ENCODE measurements at regions not wholly inside any gene's neighbourhood (a gene's known extent, or its start where the extent isn't known, plus 50 kb on each side); places are given as distances from the start of the nearest gene placed in this dataset.

DNA sequence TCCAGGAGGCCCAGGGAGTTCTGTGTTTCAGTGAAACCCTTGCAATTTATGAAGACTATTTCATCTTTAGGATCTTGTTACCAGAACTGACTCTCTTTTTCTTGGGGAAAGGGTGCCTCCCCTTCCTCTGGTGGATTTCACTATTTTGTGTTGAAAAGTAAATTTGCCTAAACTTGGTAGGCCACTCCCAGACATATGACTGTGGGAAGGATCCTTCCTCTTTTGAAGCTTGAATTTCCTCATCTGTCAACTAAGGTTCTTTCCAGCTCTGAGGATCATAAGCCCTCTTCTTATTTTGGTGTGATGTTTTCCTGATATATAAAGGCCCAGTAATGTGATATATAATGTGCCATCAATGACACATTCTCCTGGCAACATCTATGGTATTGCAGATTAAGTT is 59.1 kb upstream of the ZFAND5 start:
- TF ChIP-seq CTCF (IDR thresholded peaks at IDR 0.05): no peak
- TF ChIP-seq EP300 (IDR thresholded peaks at IDR 0.05): no peak
